HG03095 (cell line): ENCODE measurements at regions not wholly inside any gene's neighbourhood (a gene's known extent, or its start where the extent isn't known, plus 50 kb on each side); places are given as distances from the start of the nearest gene placed in this dataset.
A peak's percentile ranks its signal among the peaks of the same experiment; 100 is the strongest.

Experiments used
- ATAC-seq: cut with Tn5 transposase; IDR thresholded peaks from one replicate; pipeline ENCODE4 v1.9.1; 2021; ENCODE audit warnings: moderate library complexity; ENCODE audit not compliant: unreplicated experiment

- no peak for ATAC-seq
Observed at GRCh38 chr6:15845492-15845891, 182.7 kb upstream of the DTNBP1 start.

GRCh38 chr6:15843764-15844163 lies 180.9 kb upstream of the DTNBP1 start:
- no peak for ATAC-seq

- no peak for ATAC-seq
Observed at GRCh38 chr6:15843226-15843625, 180.4 kb upstream of the DTNBP1 start.

GRCh38 chr6:15842727-15843117 lies 179.9 kb upstream of the DTNBP1 start:
- no peak for ATAC-seq

- no peak for ATAC-seq
Observed at GRCh38 chr6:15841937-15842726, 179.3 kb upstream of the DTNBP1 start.

GRCh38 chr6:15839969-15840541 lies 177.2 kb upstream of the DTNBP1 start:
- ATAC-seq: no peak

- ATAC-seq: no peak
Observed at GRCh38 chr6:15837205-15837604, 174.4 kb upstream of the DTNBP1 start.

GRCh38 chr6:15832841-15833240 lies 170.0 kb upstream of the DTNBP1 start:
- ATAC-seq: no peak

- ATAC-seq: no peak
Observed at GRCh38 chr6:15829156-15829555, 166.3 kb upstream of the DTNBP1 start.

- ATAC-seq: no peak
Observed at GRCh38 chr6:15827496-15828255, 164.8 kb upstream of the DTNBP1 start.

GRCh38 chr6:15826814-15827318 lies 164.0 kb upstream of the DTNBP1 start:
- ATAC-seq: no peak

GRCh38 chr6:15825332-15825930 lies 162.6 kb upstream of the DTNBP1 start:
- ATAC-seq: no peak

- no peak for ATAC-seq
Observed at GRCh38 chr6:15824811-15825210, 162.0 kb upstream of the DTNBP1 start.

GRCh38 chr6:15823838-15824414 lies 161.1 kb upstream of the DTNBP1 start:
- peak; percentile 75 for ATAC-seq

GRCh38 chr6:15822835-15823234 lies 160.0 kb upstream of the DTNBP1 start:
- ATAC-seq: no peak

- ATAC-seq: no peak
Observed at GRCh38 chr6:15819841-15820240, 157.0 kb upstream of the DTNBP1 start.

- ATAC-seq: no peak
Observed at GRCh38 chr6:15819226-15819625, 156.4 kb upstream of the DTNBP1 start.

- no peak for ATAC-seq
Observed at GRCh38 chr6:15818491-15818890, 155.7 kb upstream of the DTNBP1 start.

GRCh38 chr6:15818044-15818443 lies 155.2 kb upstream of the DTNBP1 start:
- ATAC-seq: no peak

- no peak for ATAC-seq
Observed at GRCh38 chr6:15817100-15817499, 154.3 kb upstream of the DTNBP1 start.

GRCh38 chr6:15816661-15817060 lies 153.8 kb upstream of the DTNBP1 start:
- no peak for ATAC-seq
